ENCODE measurements at regions not wholly inside any gene's neighbourhood (a gene's known extent, or its start where the extent isn't known, plus 50 kb on each side); places are given as distances from the start of the nearest gene placed in this dataset.
"Not testable (repeated sequence)": the region's sequence is repeated elsewhere in the genome, so short reads cannot be mapped to it uniquely, and the experiment has no call there.

DNA sequence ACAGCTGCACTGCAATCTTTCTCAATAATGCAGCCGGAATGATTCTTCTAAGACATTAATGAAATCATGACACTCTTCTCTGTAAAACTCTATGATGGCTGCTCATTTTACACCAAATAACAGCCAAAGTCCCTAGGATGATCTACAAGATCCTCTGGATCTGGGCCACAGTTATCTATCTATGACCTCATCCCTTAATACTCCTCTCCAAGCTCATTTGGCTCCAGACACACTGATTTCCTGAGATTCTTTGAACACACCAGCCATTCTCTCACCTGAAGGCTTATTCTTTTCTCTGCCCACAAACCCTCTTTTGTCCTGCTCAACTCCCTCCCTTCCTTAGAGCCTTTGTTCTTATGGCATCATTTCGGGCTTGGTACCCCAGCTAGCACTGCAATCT, 577.4 kb upstream of the ANKRD30A start:
- WGBS = 74% methylated on average over 2 of the region's 2 CpGs
- ATAC-seq = no peak
- intact Hi-C loops (cut with DNase I) = no loop called here

GRCh38 chr10:36542493-36542892, 582.9 kb upstream of the ANKRD30A start:
- DNase-seq = no peak
- intact Hi-C loops (cut with DNase I) = no loop called here
- Histone ChIP-seq H3K4me3 (ENCODE audit: low read length) (no peak overlapping the region), H3K4me1 (ENCODE audit: control insufficient read depth, insufficient read depth, low read length) (no peaks in the 10 kb centered on the region), H3K9me3 (ENCODE audit: control insufficient read depth, low read length) (no peaks in the 10 kb centered on the region), H3K27me3 (ENCODE audit: control insufficient read depth, insufficient read depth) (no peaks in the 10 kb centered on the region), H3K27ac (ENCODE audit: low read length) (no peak overlapping the region)
- no peak for ATAC-seq
- 46% methylated on average over 4 of the region's 4 CpGs for WGBS

More for the DNA sequence above, 577.4 kb upstream of the ANKRD30A start:
- Histone ChIP-seq H3K9me3 (ENCODE audit: control insufficient read depth, low read length) (no peaks in the 10 kb centered on the region), H3K4me1 (ENCODE audit: control insufficient read depth, insufficient read depth, low read length) (no peaks in the 10 kb centered on the region), H3K27me3 (ENCODE audit: control insufficient read depth, insufficient read depth) (no peaks in the 10 kb centered on the region), H3K4me3 (ENCODE audit: low read length) (no peak overlapping the region), H3K27ac (ENCODE audit: low read length) (no peak overlapping the region)
- no peak for DNase-seq

DNA sequence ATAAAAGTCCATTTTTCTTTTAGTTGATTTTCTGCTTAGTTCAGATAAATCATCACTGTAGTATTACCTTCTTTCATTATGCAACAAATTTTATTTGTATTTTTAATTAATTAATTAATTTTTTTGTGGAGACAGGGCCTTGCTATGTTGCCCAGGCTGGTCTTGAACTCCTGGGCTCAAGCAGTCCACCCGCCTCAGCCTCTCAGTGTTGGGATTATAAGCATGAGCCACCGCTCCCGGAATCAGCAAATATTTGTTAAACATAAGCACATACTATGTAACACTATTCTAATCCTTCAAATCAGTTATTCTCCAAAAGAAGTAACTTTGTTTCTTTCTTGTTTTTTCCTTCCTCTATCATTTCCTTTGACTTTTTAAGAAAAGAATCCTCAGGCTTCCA, 584.8 kb upstream of the ANKRD30A start:
- H3K4me3 ChIP-seq (ENCODE audit: low read length) = no peak overlapping the region
- 95% methylated on average over 3 of the region's 3 CpGs for WGBS
- H3K9me3 ChIP-seq (ENCODE audit: control insufficient read depth, low read length) = no peaks in the 10 kb centered on the region
- DNase-seq = no peak
- intact Hi-C loops (cut with DNase I) = no loop called here
- H3K27me3 ChIP-seq (ENCODE audit: control insufficient read depth, insufficient read depth) = no peaks in the 10 kb centered on the region
- H3K27ac ChIP-seq (ENCODE audit: low read length) = no peak overlapping the region
- H3K4me1 ChIP-seq (ENCODE audit: control insufficient read depth, insufficient read depth, low read length) = no peaks in the 10 kb centered on the region
- no peak for ATAC-seq

DNA sequence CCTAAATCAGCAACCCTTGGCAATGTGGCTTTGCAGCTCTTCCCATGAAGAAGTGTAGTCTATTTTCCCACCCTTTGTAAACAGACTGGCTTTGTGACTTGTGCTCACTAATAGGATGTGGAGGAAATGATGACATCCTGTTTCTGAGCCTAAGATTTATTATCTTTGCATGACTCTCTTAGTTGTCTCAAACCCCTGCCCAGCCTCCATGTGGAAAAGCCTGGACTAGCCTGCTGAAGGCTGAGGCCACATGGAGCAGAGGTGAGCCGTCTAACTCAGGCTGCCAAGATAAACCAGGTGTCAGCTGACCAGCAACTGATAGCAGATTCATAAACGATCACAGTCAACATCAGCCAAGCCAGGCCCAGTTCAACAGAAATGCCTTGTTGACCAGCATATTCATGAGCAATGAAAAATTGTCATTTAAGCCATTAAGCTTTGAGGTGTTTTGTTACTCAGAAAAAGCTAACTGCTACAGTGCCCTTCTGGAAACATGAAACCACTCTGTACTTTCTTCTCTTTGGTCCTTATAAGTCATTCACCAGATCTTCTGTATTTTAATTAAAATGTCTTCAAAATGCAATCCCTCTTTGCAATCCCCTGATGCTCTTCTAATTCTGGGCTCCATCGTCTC, 586.3 kb upstream of the ANKRD30A start:
- DNase-seq = peak in 2 of 3 donors; percentile 38 to 42
- no peaks in the 10 kb centered on the region for H3K9me3 ChIP-seq (ENCODE audit: control insufficient read depth, low read length)
- intact Hi-C loops (cut with DNase I) = no loop called here

GRCh38 chr10:36534471-36535002, 590.9 kb upstream of the ANKRD30A start:
- DNase-seq (no peak), ATAC-seq (no peak)
- Histone ChIP-seq H3K4me3 (ENCODE audit: low read length) (no peak overlapping the region), H3K27me3 (ENCODE audit: control insufficient read depth, insufficient read depth) (no peaks in the 10 kb centered on the region), H3K4me1 (ENCODE audit: control insufficient read depth, insufficient read depth, low read length) (no peaks in the 10 kb centered on the region), H3K9me3 (ENCODE audit: control insufficient read depth, low read length) (no peaks in the 10 kb centered on the region), H3K27ac (ENCODE audit: low read length) (no peak overlapping the region)
- intact Hi-C loops (cut with DNase I) = no loop called here
- 69% methylated on average over 5 of the region's 5 CpGs for WGBS

More for the DNA sequence above, 586.3 kb upstream of the ANKRD30A start:
- H3K4me1 ChIP-seq (ENCODE audit: control insufficient read depth, insufficient read depth, low read length) = no peaks in the 10 kb centered on the region
- WGBS = 44% methylated on average over 3 of the region's 3 CpGs
- no peak overlapping the region for H3K4me3 ChIP-seq (ENCODE audit: low read length)
- peak; percentile 69 to 98 for ATAC-seq
- H3K27me3 ChIP-seq (ENCODE audit: control insufficient read depth, insufficient read depth) = no peaks in the 10 kb centered on the region
- no peak overlapping the region for H3K27ac ChIP-seq (ENCODE audit: low read length)

DNA sequence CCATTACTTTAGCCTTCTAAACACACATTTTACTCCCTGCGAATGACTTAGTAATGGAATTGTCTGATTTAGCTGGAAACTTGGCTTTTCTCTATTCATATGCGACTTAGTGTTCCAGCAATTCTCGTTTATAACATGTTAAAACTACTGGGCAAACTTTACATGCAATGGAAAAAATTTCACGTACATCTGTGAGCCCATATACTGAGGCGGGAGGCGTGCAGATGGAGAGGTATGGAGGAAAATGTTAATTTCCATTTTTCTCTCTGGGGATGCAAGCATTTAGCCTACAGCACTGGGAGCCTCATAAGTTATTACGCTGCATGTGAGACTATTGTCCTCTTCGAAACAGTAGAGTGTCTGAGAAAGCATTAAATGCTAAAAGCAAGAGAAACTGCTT, 591.5 kb upstream of the ANKRD30A start:
- Histone ChIP-seq H3K4me1 (ENCODE audit: control insufficient read depth, insufficient read depth, low read length) (no peaks in the 10 kb centered on the region), H3K4me3 (ENCODE audit: low read length) (no peak overlapping the region), H3K27ac (ENCODE audit: low read length) (no peak overlapping the region), H3K27me3 (ENCODE audit: control insufficient read depth, insufficient read depth) (no peaks in the 10 kb centered on the region), H3K9me3 (ENCODE audit: control insufficient read depth, low read length) (no peaks in the 10 kb centered on the region)
- ATAC-seq (no peak), DNase-seq (no peak)
- intact Hi-C loops (cut with DNase I) = no loop called here
- 92% methylated on average over 8 of the region's 8 CpGs for WGBS

DNA sequence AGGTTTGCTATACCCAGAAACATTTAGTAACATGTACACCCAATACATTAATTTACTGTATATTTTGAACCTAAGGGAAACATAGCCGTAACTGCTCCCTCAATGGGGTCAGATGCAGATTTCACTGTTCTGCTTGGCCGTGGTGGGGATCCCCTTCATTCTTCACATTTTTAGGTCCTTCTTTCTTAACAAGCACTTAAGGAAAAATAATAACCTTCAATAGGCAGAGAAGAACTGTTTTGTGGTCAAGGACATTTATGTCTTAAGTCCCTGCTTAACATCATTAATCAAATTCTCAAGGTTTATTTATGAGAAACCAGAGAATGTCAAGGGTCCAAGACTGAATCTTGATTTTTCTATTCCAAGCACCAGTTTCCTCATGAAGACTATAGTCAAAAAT, 592.1 kb upstream of the ANKRD30A start:
- H3K4me3 ChIP-seq (ENCODE audit: low read length) = no peak overlapping the region
- H3K27me3 ChIP-seq (ENCODE audit: control insufficient read depth, insufficient read depth) = no peaks in the 10 kb centered on the region
- no peak overlapping the region for H3K27ac ChIP-seq (ENCODE audit: low read length)
- DNase-seq (no peak), ATAC-seq (no peak)
- H3K9me3 ChIP-seq (ENCODE audit: control insufficient read depth, low read length) = no peaks in the 10 kb centered on the region
- 96% methylated on average over 2 of the region's 2 CpGs for WGBS
- H3K4me1 ChIP-seq (ENCODE audit: control insufficient read depth, insufficient read depth, low read length) = no peaks in the 10 kb centered on the region
- intact Hi-C loops (cut with DNase I) = no loop called here

- intact Hi-C loops (cut with DNase I) = no loop called here
- no peaks in the 10 kb centered on the region for H3K27me3 ChIP-seq (ENCODE audit: control insufficient read depth, insufficient read depth)
- no peak overlapping the region for H3K4me3 ChIP-seq (ENCODE audit: low read length)
- no peaks in the 10 kb centered on the region for H3K9me3 ChIP-seq (ENCODE audit: control insufficient read depth, low read length)
- WGBS = 97% methylated on average over 1 of the region's 1 CpG
- H3K27ac ChIP-seq (ENCODE audit: low read length) = no peak overlapping the region
- no peaks in the 10 kb centered on the region for H3K4me1 ChIP-seq (ENCODE audit: control insufficient read depth, insufficient read depth, low read length)
- DNase-seq (no peak), ATAC-seq (no peak)
These were observed 593.8 kb upstream of the ANKRD30A start for GRCh38 chr10:36531621-36532020.

DNA sequence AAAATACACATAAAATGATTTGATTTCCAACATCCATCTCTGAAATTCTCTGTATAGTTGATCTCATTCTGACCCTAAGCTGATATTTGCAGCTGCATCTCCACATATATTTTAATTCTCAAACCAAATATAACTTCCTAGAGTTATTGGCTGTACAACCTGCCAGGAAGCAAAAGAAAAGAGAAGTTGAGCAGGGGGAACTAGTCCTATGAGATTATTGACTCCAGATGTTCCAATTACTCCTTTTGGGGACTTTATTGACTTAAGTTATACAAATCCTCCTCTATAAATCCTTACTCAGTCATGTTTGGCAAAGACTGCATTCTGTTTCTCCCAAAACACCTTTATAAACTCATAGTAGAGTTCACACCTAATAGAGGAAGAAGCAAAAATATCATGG, 599.4 kb upstream of the ANKRD30A start:
- ATAC-seq = no peak
- Histone ChIP-seq H3K4me1 (ENCODE audit: control insufficient read depth, insufficient read depth, low read length) (no peaks in the 10 kb centered on the region), H3K4me3 (ENCODE audit: low read length) (no peak overlapping the region), H3K27me3 (ENCODE audit: control insufficient read depth, insufficient read depth) (no peaks in the 10 kb centered on the region), H3K27ac (ENCODE audit: low read length) (no peak overlapping the region), H3K9me3 (ENCODE audit: control insufficient read depth, low read length) (no peaks in the 10 kb centered on the region)
- no peak for DNase-seq
- intact Hi-C loops (cut with DNase I) = no loop called here

- H3K9me3 ChIP-seq (ENCODE audit: control insufficient read depth, low read length); H3K4me1 ChIP-seq (ENCODE audit: control insufficient read depth, insufficient read depth, low read length); H3K4me3 ChIP-seq (ENCODE audit: low read length); ATAC-seq; DNase-seq; intact Hi-C loops (cut with DNase I); H3K27ac ChIP-seq (ENCODE audit: low read length); H3K27me3 ChIP-seq (ENCODE audit: control insufficient read depth, insufficient read depth): not testable (repeated sequence)
- 95% methylated on average over 21 of the region's 21 CpGs for WGBS
These were observed 601.3 kb upstream of the ANKRD30A start for GRCh38 chr10:36524126-36524525.

DNA sequence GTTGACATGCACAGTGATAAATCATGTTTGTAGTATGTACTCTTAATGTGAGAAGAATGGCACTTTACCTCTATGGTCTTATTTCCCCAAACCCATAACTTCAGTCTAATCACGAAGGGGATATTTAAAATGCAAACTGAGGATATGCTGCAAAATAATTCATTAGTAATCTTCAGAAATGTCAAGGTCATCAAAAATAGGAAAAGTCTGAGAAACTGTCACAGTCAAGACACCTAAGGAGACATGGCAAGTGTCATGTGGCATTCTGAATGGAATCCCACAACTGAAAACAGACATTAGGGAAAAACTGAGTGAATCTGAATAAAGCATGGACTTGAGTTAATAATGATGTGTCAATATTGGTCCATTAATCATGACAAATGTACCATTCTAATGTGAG, 605.5 kb upstream of the ANKRD30A start:
- no peaks in the 10 kb centered on the region for H3K27me3 ChIP-seq (ENCODE audit: control insufficient read depth, insufficient read depth)
- no peak overlapping the region for H3K27ac ChIP-seq (ENCODE audit: low read length)
- no peaks in the 10 kb centered on the region for H3K9me3 ChIP-seq (ENCODE audit: control insufficient read depth, low read length)
- intact Hi-C loops (cut with DNase I) = no loop called here
- no peak for DNase-seq
- H3K4me1 ChIP-seq (ENCODE audit: control insufficient read depth, insufficient read depth, low read length) = no peaks in the 10 kb centered on the region
- WGBS = 91% methylated on average over 1 of the region's 1 CpG
- no peak for ATAC-seq
- no peak overlapping the region for H3K4me3 ChIP-seq (ENCODE audit: low read length)

DNA sequence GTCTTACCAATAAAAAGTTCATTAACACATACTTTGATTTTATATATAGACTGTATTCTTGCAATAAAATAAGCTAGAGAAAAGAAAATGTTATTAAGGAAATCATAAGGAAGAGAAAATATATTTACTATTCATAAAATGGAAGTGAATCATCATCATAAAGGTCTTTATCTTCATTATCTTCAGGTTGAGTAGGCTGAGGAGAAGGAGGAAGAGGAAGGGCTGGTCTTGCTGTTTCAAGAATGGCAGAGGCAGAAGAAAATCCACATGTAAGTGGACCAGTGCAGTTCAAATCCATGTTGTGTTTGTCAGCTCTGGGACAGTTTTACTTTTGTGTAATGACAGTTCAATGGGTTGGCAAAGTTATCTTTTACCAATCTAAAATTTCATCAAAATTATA, 609.1 kb upstream of the ANKRD30A start:
- DNase-seq (no peak), ATAC-seq (no peak)
- intact Hi-C loops (cut with DNase I) = no loop called here
- Histone ChIP-seq H3K27ac (ENCODE audit: low read length) (no peak overlapping the region), H3K4me3 (ENCODE audit: low read length) (no peak overlapping the region), H3K9me3 (ENCODE audit: control insufficient read depth, low read length) (no peaks in the 10 kb centered on the region), H3K4me1 (ENCODE audit: control insufficient read depth, insufficient read depth, low read length) (no peaks in the 10 kb centered on the region), H3K27me3 (ENCODE audit: control insufficient read depth, insufficient read depth) (no peaks in the 10 kb centered on the region)
